Sigmoid colon (tissue), 6 donors: ENCODE measurements at regions not wholly inside any gene's neighbourhood (a gene's known extent, or its start where the extent isn't known, plus 50 kb on each side); places are given as distances from the start of the nearest gene placed in this dataset.
"Not testable (repeated sequence)": the region's sequence is repeated elsewhere in the genome, so short reads cannot be mapped to it uniquely, and the experiment has no call there.

Source experiments
- DNase-seq: peaks from one replicate; pipeline ENCODE4 v3.0.0-alpha.2; 2019
- H3K27ac ChIP-seq, 4 donors: fragments of 200-600 bp; sonication (generic); one replicate each; pipeline ENCODE4 v1.5.1; 2016 to 2019; ENCODE audit warnings: mild to moderate bottlenecking in 1 of 4
- H3K27me3 ChIP-seq, 3 donors: fragments of 200-600 bp; sonication (generic); one replicate each; pipeline ENCODE4 v1.5.1; 2019; ENCODE audit warnings: mild to moderate bottlenecking in 1 of 3
- H3K36me3 ChIP-seq, 4 donors: fragments of 200-600 bp; sonication (generic); one replicate each; pipeline ENCODE4 v1.5.1; 2016 to 2019
- H3K4me1 ChIP-seq, 4 donors: fragments of 200-600 bp; sonication (generic); one replicate each; pipeline ENCODE4 v1.5.1; 2017 to 2019
- H3K4me3 ChIP-seq, 4 donors: fragments of 200-600 bp; sonication (generic); one replicate each; pipeline ENCODE4 v1.5.1; 2017 to 2019; ENCODE audit warnings: mild to moderate bottlenecking in 2 of 4, moderate library complexity in 1 of 4
- H3K9me3 ChIP-seq, 4 donors: fragments of 200-600 bp in 3 of 4; sonication (generic) in 3 of 4; one replicate each; pipeline versions ENCODE4 v1.5.1 to v1.6.1; 2013 to 2019
- CTCF ChIP-seq, 4 experiments: fragments of 450-650 bp in 3 of 4; fragments of 200-600 bp in 1 of 4; IDR thresholded peaks; one replicate each; pipeline ENCODE4 v1.5.1; 2016 to 2019; ENCODE audit warnings: antibody characterized with exemption in 4 of 4, mild to moderate bottlenecking in 3 of 4, moderate library complexity in 2 of 4
- EP300 ChIP-seq, 4 donors: sonication (generic); formaldehyde crosslinking; IDR thresholded peaks; one replicate each; pipeline ENCODE4 v1.6.1; 2017; ENCODE audit warnings: antibody characterized with exemption in 4 of 4
- POLR2A ChIP-seq, 2 donors: fragments of 450-650 bp; IDR thresholded peaks; one replicate each; pipeline ENCODE4 v1.6.1; 2016; ENCODE audit warnings: antibody characterized with exemption in 2 of 2, mild to moderate bottlenecking in 2 of 2, moderate library complexity in 2 of 2
- POLR2AphosphoS5 ChIP-seq, 4 donors: sonication (generic); formaldehyde crosslinking; IDR thresholded peaks; one replicate each; pipeline ENCODE4 v1.6.1; 2017; ENCODE audit warnings: antibody characterized with exemption in 4 of 4
- WGBS, 2 donors: extraction: QIAGEN DNeasy Blood & Tissue Kit; methylation state at CpG; one replicate each; pipeline ENCODE4 v1.1.7; 2013; 5-methylcytosine and 5-hydroxymethylcytosine counted together
- intact Hi-C: fragments of 100-400 bp; cut with DNase I; formaldehyde crosslinking; loops from one replicate; pipeline ENCODE4 v1.15.1; 2023
- donor health status: healthy with polysubstance abuse.
- donor health status: healthy.

GRCh38 chr16:51984395-51984794, 562.5 kb downstream of the TOX3 start:
- no peaks in the 10 kb centered on the region for H3K36me3 ChIP-seq
- no peak overlapping the region for H3K27ac ChIP-seq
- DNase-seq: no peak
- no peaks in the 10 kb centered on the region for H3K9me3 ChIP-seq
- intact Hi-C loops: loop anchor here (5.0 kb wide), 1 partner anchor 167 kb away; no protein-coding TSS in a partner anchor
- TF ChIP-seq POLR2A (IDR thresholded peaks at IDR 0.05) (no peak), EP300 (IDR thresholded peaks at IDR 0.05) (no peak), CTCF (IDR thresholded peaks at IDR 0.05) (no peak), POLR2AphosphoS5 (IDR thresholded peaks at IDR 0.05) (no peak)
- no peak overlapping the region for H3K4me3 ChIP-seq
- no peaks in the 10 kb centered on the region for H3K27me3 ChIP-seq
- 42 to 63% methylated on average over 2 of the region's 2 CpGs for WGBS, 2 donors
- no peaks in the 10 kb centered on the region for H3K4me1 ChIP-seq

- no peaks in the 10 kb centered on the region for H3K9me3 ChIP-seq
- H3K4me1 ChIP-seq: no peaks in the 10 kb centered on the region
- no peak for DNase-seq
- WGBS, 2 donors: 33 to 44% methylated on average over 11 of the region's 11 CpGs
- TF ChIP-seq POLR2A (IDR thresholded peaks at IDR 0.05) (no peak), CTCF (IDR thresholded peaks at IDR 0.05) (peak in 3 of 4 experiments; percentile 20 to 64 (median 41)), POLR2AphosphoS5 (IDR thresholded peaks at IDR 0.05) (no peak), EP300 (IDR thresholded peaks at IDR 0.05) (no peak)
- intact Hi-C loops: loop anchor here (5.0 kb wide), 1 partner anchor 166 kb away; no protein-coding TSS in a partner anchor
- no peaks in the 10 kb centered on the region for H3K36me3 ChIP-seq
- H3K27me3 ChIP-seq: no peaks in the 10 kb centered on the region
- H3K27ac ChIP-seq: no peak overlapping the region
- H3K4me3 ChIP-seq: no peak overlapping the region
Measured at GRCh38 chr16:51982715-51983680, 563.9 kb downstream of the TOX3 start.

GRCh38 chr16:51981725-51982124, 565.2 kb downstream of the TOX3 start:
- no peak overlapping the region for H3K27ac ChIP-seq
- H3K9me3 ChIP-seq: no peaks in the 10 kb centered on the region
- intact Hi-C loops: loop anchor here (5.0 kb wide), 1 partner anchor 164 kb away; no protein-coding TSS in a partner anchor
- no peak overlapping the region for H3K4me3 ChIP-seq
- 79 to 80% methylated on average over 3 of the region's 3 CpGs for WGBS, 2 donors
- no peaks in the 10 kb centered on the region for H3K36me3 ChIP-seq
- no peak for DNase-seq
- H3K27me3 ChIP-seq: no peaks in the 10 kb centered on the region
- TF ChIP-seq POLR2AphosphoS5 (IDR thresholded peaks at IDR 0.05): no peak
- no peak for TF ChIP-seq EP300 (IDR thresholded peaks at IDR 0.05)
- TF ChIP-seq CTCF (IDR thresholded peaks at IDR 0.05): no peak
- no peak for TF ChIP-seq POLR2A (IDR thresholded peaks at IDR 0.05)
- no peaks in the 10 kb centered on the region for H3K4me1 ChIP-seq

GRCh38 chr16:51977506-51977905, 569.4 kb downstream of the TOX3 start:
- WGBS, 2 donors: 92 to 94% methylated on average over 2 of the region's 2 CpGs
- H3K27ac ChIP-seq, H3K36me3 ChIP-seq, DNase-seq, H3K27me3 ChIP-seq, intact Hi-C loops, H3K4me3 ChIP-seq, H3K4me1 ChIP-seq, H3K9me3 ChIP-seq: not testable (repeated sequence)

GRCh38 chr16:51971184-51971583, 575.8 kb downstream of the TOX3 start:
- intact Hi-C loops: no loop called here
- Histone ChIP-seq H3K27ac (no peak overlapping the region), H3K36me3 (no peaks in the 10 kb centered on the region), H3K4me3 (no peak overlapping the region), H3K27me3 (no peaks in the 10 kb centered on the region), H3K9me3 (no peaks in the 10 kb centered on the region), H3K4me1 (no peaks in the 10 kb centered on the region)
- TF ChIP-seq CTCF (IDR thresholded peaks at IDR 0.05) (no peak), EP300 (IDR thresholded peaks at IDR 0.05) (no peak), POLR2AphosphoS5 (IDR thresholded peaks at IDR 0.05) (no peak), POLR2A (IDR thresholded peaks at IDR 0.05) (no peak)
- WGBS, 2 donors: 43 to 48% methylated on average over 4 of the region's 4 CpGs
- DNase-seq: no peak
